GM18868 (cell line): ENCODE measurements at regions not wholly inside any gene's neighbourhood (a gene's known extent, or its start where the extent isn't known, plus 50 kb on each side); places are given as distances from the start of the nearest gene placed in this dataset.
"Not testable (repeated sequence)": the region's sequence is repeated elsewhere in the genome, so short reads cannot be mapped to it uniquely, and the experiment has no call there.

Source experiments
- ATAC-seq: cut with Tn5 transposase; IDR thresholded peaks from one replicate; pipeline ENCODE4 v1.9.1; 2021; ENCODE audit warnings: mild to moderate bottlenecking, moderate library complexity; ENCODE audit not compliant: unreplicated experiment

GRCh38 chr12:79993106-79993862 lies 58.4 kb upstream of the PPP1R12A start:
- no peak for ATAC-seq

- no peak for ATAC-seq
These were observed 56.7 kb upstream of the PPP1R12A start for GRCh38 chr12:79991586-79991985.

GRCh38 chr12:79990509-79991338 lies 55.8 kb upstream of the PPP1R12A start:
- ATAC-seq = not testable (repeated sequence)

- ATAC-seq = no peak
These were observed 53.5 kb upstream of the PPP1R12A start for GRCh38 chr12:79988368-79988767.

- ATAC-seq = no peak
These were observed 52.8 kb upstream of the PPP1R12A start for GRCh38 chr12:79987731-79988130.
